ENCODE measurements at regions not wholly inside any gene's neighbourhood (a gene's known extent, or its start where the extent isn't known, plus 50 kb on each side); places are given as distances from the start of the nearest gene placed in this dataset.

DNA sequence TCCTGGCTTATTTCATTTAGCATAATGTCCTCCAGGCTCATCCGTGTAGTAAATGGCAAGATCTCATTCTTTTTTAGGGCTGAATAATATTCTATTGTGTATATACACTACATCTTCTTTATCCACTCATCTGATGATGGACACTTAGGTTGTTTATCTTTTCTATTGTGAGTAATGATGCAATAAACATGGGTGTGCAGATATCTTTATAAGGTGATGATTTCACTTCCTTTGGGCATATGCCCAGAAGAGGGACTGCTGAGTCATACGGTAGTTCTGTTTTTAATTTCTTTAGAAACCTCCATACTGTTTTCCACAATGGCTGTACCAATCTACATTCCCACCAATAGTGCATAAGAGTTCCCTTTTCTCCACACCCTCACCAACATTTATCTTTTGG, 317.6 kb upstream of the CNKSR2 start:
- no peak for DNase-seq (ENCODE audit: low read depth)
- H3K4me3 ChIP-seq (ENCODE audit: low read length) = no peak overlapping the region
- TF ChIP-seq, protein P1, sequence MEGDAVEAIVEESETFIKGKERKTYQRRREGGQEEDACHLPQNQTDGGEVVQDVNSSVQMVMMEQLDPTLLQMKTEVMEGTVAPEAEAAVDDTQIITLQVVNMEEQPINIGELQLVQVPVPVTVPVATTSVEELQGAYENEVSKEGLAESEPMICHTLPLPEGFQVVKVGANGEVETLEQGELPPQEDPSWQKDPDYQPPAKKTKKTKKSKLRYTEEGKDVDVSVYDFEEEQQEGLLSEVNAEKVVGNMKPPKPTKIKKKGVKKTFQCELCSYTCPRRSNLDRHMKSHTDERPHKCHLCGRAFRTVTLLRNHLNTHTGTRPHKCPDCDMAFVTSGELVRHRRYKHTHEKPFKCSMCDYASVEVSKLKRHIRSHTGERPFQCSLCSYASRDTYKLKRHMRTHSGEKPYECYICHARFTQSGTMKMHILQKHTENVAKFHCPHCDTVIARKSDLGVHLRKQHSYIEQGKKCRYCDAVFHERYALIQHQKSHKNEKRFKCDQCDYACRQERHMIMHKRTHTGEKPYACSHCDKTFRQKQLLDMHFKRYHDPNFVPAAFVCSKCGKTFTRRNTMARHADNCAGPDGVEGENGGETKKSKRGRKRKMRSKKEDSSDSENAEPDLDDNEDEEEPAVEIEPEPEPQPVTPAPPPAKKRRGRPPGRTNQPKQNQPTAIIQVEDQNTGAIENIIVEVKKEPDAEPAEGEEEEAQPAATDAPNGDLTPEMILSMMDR (conservative IDR thresholded peaks at IDR 0.05; ENCODE audit: low read length) = no peak

DNA sequence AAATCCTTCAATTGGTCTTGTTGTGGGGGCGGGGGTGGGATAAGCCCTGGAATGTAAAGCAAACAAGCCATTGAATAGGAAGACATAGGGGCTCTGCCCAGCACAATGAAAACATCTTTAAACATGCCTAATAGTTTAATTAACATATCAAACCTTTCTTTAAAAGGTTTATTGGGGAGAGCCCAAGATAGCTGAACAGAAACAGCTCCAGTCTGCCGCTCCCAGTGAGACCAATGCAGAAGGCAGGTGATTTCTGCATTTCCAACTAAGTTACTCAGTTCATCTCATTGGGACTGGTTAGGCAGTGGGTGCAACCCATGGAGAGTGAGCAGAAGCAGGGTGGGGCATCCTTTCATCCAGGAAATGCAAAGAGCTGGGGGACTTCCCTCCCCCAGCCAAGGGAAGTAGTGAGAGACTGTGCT, 327.2 kb upstream of the CNKSR2 start:
- H3K4me3 ChIP-seq (ENCODE audit: low read length) = no peak overlapping the region
- no peak for DNase-seq (ENCODE audit: low read depth)
- TF ChIP-seq, protein P1 (conservative IDR thresholded peaks at IDR 0.05; ENCODE audit: low read length) = no peak

DNA sequence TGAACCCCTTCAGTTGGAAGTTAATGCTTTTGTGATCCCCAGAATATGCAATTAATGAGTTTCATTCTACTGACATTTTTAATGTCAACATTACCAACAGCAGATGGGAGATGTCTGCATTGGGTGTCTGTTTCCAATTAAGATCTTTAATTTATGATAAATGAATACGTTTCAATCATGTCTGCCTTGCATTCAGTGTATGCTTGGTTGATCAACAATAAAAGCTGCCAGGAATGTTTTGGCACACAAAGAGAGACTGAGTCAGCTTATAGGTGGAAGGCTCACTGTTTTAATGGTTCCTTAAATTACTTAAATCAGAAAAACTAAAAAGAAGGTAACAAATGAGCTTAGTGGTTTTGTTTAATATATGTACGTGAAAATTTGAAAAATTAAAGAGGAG, 359.9 kb upstream of the CNKSR2 start:
- no peak for DNase-seq (ENCODE audit: low read depth)
- H3K4me3 ChIP-seq (ENCODE audit: low read length) = no peak overlapping the region
- TF ChIP-seq, protein P1 (conservative IDR thresholded peaks at IDR 0.05; ENCODE audit: low read length) = no peak

DNA sequence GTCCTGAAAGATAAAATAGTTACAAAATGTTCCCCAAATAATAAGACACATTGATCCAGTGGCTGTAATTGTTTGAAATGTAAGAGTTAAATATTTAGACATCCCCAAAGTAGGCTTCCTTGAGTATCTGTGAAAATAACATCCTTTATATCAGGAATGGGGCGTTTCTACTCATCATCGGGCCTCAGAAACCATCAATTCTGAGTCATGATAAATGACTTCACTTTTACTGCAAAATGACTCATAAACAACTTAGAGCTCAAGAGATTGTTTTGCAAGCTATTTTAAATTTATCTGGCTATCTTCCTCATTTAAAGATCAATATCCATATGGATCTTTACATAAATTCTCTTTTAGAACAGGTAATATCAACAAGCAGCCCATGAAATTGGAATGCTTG, 369.4 kb upstream of the CNKSR2 start:
- TF ChIP-seq, protein P1 (conservative IDR thresholded peaks at IDR 0.05; ENCODE audit: low read length) = no peak
- no peak overlapping the region for H3K4me3 ChIP-seq (ENCODE audit: low read length)
- DNase-seq (ENCODE audit: low read depth) = peak; percentile 12

- H3K4me3 ChIP-seq (ENCODE audit: low read length) = no peak overlapping the region
- no peak for DNase-seq (ENCODE audit: low read depth)
- TF ChIP-seq, protein P1 (conservative IDR thresholded peaks at IDR 0.05; ENCODE audit: low read length) = no peak
These were observed 378.4 kb upstream of the CNKSR2 start for GRCh38 chrX:20995829-20996228.

DNA sequence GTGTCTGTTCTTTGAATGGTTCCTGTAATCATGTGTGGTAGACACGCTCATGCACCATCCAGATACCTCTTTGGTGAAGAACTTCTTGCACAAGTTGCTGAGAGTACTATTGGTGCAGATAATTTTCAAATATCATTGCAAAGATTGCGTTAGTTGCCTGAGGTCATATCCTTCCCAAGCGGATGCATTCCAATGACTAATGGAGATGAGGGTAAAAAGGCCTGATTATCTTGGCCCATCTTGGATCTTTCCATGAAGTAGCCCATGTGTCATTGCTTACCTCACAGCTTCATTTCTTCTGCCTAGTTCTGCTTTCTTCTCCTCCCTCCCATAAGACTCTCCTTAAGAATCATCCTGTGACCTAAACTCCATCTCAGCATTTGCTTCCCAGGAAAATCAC, 384.9 kb upstream of the CNKSR2 start:
- TF ChIP-seq, protein P1 (conservative IDR thresholded peaks at IDR 0.05; ENCODE audit: low read length) = no peak

GRCh38 chrX:20988804-20989203, 385.4 kb upstream of the CNKSR2 start:
- no peak overlapping the region for H3K4me3 ChIP-seq (ENCODE audit: low read length)
- DNase-seq (ENCODE audit: low read depth) = no peak
- TF ChIP-seq, protein P1 (conservative IDR thresholded peaks at IDR 0.05; ENCODE audit: low read length) = no peak

More for the DNA sequence above, 384.9 kb upstream of the CNKSR2 start:
- H3K4me3 ChIP-seq (ENCODE audit: low read length) = no peak overlapping the region
- no peak for DNase-seq (ENCODE audit: low read depth)

Measured in AG10803 (cell line).